Neural cell (in vitro differentiated cells): ENCODE measurements at regions not wholly inside any gene's neighbourhood (a gene's known extent, or its start where the extent isn't known, plus 50 kb on each side); places are given as distances from the start of the nearest gene placed in this dataset.

Experiments
- H2AFZ ChIP-seq: fragments of 200-600, 300-800 bp; sonication (generic), shearing (Covaris generic); 2 replicates; pipeline ENCODE4 v1.6.0; 2014; ENCODE audit warnings: low read depth, mild to moderate bottlenecking, antibody characterized with exemption, low read length, moderate library complexity
- H3F3A ChIP-seq: fragments of 200-600 bp; shearing (Covaris generic); 2 replicates; pipeline ENCODE4 v1.6.1; 2016; ENCODE audit warnings: mild to moderate bottlenecking, moderate library complexity, mixed read lengths, antibody characterized with exemption, low read length; ENCODE audit not compliant: insufficient read depth, poor library complexity, severe bottlenecking
- H3K27ac ChIP-seq: fragments of 200-600, 300-800 bp; sonication (generic), shearing (Covaris generic); 2 replicates; pipeline ENCODE4 v1.5.1; 2014; ENCODE audit warnings: mild to moderate bottlenecking, low read length, moderate library complexity
- H3K27me3 ChIP-seq: fragments of 300-800, 200-600 bp; sonication (generic), shearing (Covaris generic); 2 replicates; pipeline ENCODE4 v1.6.0; 2014; ENCODE audit warnings: mild to moderate bottlenecking, low read depth, low read length, moderate library complexity; ENCODE audit not compliant: insufficient read depth
- H3K36me3 ChIP-seq: fragments of 300-800, 200-600 bp; sonication (generic), shearing (Covaris generic); 2 replicates; pipeline ENCODE4 v1.5.1; 2014; ENCODE audit warnings: mild to moderate bottlenecking, antibody characterized with exemption, low read length, moderate library complexity; ENCODE audit not compliant: insufficient read depth
- H3K4me2 ChIP-seq: fragments of 300-800, 200-600 bp; sonication (generic), shearing (Covaris generic); 2 replicates; pipeline ENCODE4 v1.6.0; 2014; ENCODE audit warnings: mild to moderate bottlenecking, low read length
- H3K4me3 ChIP-seq: fragments of 300-800, 200-600 bp; sonication (generic), shearing (Covaris generic); 2 replicates; pipeline ENCODE4 v1.5.1; 2014; ENCODE audit warnings: mild to moderate bottlenecking, low read length, moderate library complexity
- H3K79me2 ChIP-seq: fragments of 200-600 bp; shearing (Covaris generic); replicated peaks from 2 replicates; pipeline ENCODE4 v1.6.0; 2014; ENCODE audit warnings: mild to moderate bottlenecking, low read length, moderate library complexity; ENCODE audit not compliant: insufficient read depth
- H3K9ac ChIP-seq: fragments of 300-800, 200-600 bp; sonication (generic), shearing (Covaris generic); 2 replicates; pipeline ENCODE4 v1.6.1; 2016; ENCODE audit warnings: mild to moderate bottlenecking, low read length, mixed read lengths
- H3K9me2 ChIP-seq: fragments of 200-600 bp; shearing (Covaris generic); 2 replicates; pipeline ENCODE4 v1.6.1; 2016; ENCODE audit warnings: mild to moderate bottlenecking, low read length, mixed read lengths; ENCODE audit not compliant: insufficient read depth
- H3K9me3 ChIP-seq: fragments of 200-600, 300-800 bp; sonication (generic), shearing (Covaris generic); 2 replicates; pipeline ENCODE4 v1.6.1; 2016; ENCODE audit warnings: mild to moderate bottlenecking, mixed run types, low read length, moderate library complexity, mixed read lengths
- H4K20me1 ChIP-seq: fragments of 200-600 bp; shearing (Covaris generic); 2 replicates; pipeline ENCODE4 v1.6.1; 2016; ENCODE audit warnings: mild to moderate bottlenecking, mixed run types; ENCODE audit not compliant: insufficient read depth
- EP300 ChIP-seq: fragments of 450-650 bp; conservative IDR thresholded peaks from 2 replicates; pipeline ENCODE4 v1.6.1; 2014; ENCODE audit warnings: antibody characterized with exemption, mild to moderate bottlenecking, moderate library complexity; ENCODE audit not compliant: poor library complexity, severe bottlenecking
- EZH2 ChIP-seq: fragments of 200-600, 300-800 bp; shearing (Covaris generic), sonication (generic); IDR thresholded peaks from 2 replicates; pipeline ENCODE4 v1.6.1; 2014; ENCODE audit warnings: antibody characterized with exemption, low read length, borderline replicate concordance, mild to moderate bottlenecking; ENCODE audit not compliant: insufficient read depth, poor library complexity, severe bottlenecking
- MXI1 ChIP-seq: fragments of 450-650 bp; conservative IDR thresholded peaks from 2 replicates; pipeline ENCODE4 v1.6.1; 2014; ENCODE audit warnings: antibody characterized with exemption, mild to moderate bottlenecking; ENCODE audit not compliant: poor library complexity, severe bottlenecking
- POLR2AphosphoS5 ChIP-seq: IDR thresholded peaks from 2 replicates; pipeline ENCODE4 v1.6.1; 2012
- RAD21 ChIP-seq: fragments of 450-650 bp; conservative IDR thresholded peaks from 2 replicates; pipeline ENCODE4 v1.6.1; 2014; ENCODE audit warnings: antibody characterized with exemption, mild to moderate bottlenecking, moderate library complexity
- SMC3 ChIP-seq: fragments of 450-650 bp; conservative IDR thresholded peaks from 2 replicates; pipeline ENCODE4 v1.6.1; 2014; ENCODE audit warnings: antibody characterized with exemption, mild to moderate bottlenecking, moderate library complexity; ENCODE audit not compliant: poor library complexity
- TAF1 ChIP-seq: IDR thresholded peaks from 2 replicates; pipeline ENCODE4 v1.6.1; 2012; ENCODE audit warnings: low read depth
- TF ChIP-seq, protein P1 (sequence below): fragments of 450-650 bp; IDR thresholded peaks from 2 replicates; pipeline ENCODE4 v1.5.1; 2014; ENCODE audit warnings: antibody characterized with exemption, mild to moderate bottlenecking, moderate library complexity; ENCODE audit not compliant: poor library complexity, severe bottlenecking
- TF ChIP-seq, protein P2 (sequence below): IDR thresholded peaks from 2 replicates; pipeline ENCODE4 v1.6.1; 2012; ENCODE audit warnings: borderline replicate concordance

DNA sequence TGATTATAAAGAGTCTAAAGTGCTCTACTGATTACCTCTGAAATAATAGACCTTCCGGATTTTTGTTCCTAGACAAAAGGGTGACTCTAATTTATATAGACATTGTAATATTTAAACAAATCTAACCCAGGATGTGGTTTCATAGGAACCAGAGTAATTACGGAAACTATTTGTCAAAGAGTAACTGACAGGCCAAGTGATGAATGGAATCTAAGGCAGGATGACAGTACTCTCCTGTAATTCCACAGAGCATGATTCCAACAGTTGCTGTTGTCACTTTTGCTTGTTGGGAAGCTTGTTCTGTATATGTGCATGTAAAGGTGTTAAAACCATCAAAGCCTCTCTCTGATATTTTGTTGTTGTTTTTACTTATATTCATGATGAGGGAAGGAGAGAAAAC lies 1141.0 kb downstream of the IGSF11 start:
- Histone ChIP-seq H4K20me1 (no peaks in the 10 kb centered on the region), H3K27ac (peak overlapping the region; percentile 63)

DNA sequence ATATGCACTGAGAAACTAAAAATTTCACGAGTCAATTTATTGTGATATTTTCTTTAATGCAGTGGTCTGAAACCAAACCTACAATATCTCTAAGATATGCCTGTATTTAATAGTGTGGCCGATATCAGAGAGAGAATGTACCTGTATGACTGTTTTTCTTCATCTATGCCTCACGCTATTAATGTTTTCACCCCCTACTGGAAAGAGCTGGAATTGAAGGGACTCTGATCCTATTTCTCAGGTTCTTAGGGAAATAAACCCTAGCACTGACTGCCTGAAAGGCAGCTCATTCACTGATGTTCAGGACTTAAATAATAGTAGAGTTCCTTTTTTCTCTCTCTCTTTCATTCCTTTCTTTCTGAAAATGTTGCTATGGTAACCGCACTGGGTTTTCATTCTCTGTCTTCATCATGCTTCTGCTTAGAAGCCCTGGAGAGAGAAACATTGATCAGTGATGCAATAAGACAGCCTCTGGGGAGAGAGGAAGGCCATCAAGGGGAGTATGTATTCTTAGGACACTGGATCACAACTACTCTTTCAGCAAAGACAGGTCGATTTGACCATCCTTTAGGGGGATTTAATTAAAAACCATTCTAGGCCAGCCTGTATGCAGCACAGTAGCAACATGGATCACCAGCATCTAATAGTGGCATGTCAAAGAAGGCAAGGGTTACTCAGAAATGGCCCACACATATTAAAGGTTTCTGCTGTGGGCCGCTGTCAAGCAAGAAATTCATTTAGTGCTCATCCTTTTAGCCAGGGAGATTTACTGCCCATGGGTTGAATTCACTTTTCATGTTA lies 1135.7 kb downstream of the IGSF11 start:
- no peaks in the 10 kb centered on the region for H3K27me3 ChIP-seq
- H3K79me2 ChIP-seq: no peaks in the 10 kb centered on the region
- no peaks in the 10 kb centered on the region for H4K20me1 ChIP-seq
- H3K9ac ChIP-seq: no peak overlapping the region
- no peak overlapping the region for H3K4me3 ChIP-seq
- H3K9me2 ChIP-seq: no peaks in the 10 kb centered on the region
- TF ChIP-seq RAD21: no peak
- TF ChIP-seq, protein P1, sequence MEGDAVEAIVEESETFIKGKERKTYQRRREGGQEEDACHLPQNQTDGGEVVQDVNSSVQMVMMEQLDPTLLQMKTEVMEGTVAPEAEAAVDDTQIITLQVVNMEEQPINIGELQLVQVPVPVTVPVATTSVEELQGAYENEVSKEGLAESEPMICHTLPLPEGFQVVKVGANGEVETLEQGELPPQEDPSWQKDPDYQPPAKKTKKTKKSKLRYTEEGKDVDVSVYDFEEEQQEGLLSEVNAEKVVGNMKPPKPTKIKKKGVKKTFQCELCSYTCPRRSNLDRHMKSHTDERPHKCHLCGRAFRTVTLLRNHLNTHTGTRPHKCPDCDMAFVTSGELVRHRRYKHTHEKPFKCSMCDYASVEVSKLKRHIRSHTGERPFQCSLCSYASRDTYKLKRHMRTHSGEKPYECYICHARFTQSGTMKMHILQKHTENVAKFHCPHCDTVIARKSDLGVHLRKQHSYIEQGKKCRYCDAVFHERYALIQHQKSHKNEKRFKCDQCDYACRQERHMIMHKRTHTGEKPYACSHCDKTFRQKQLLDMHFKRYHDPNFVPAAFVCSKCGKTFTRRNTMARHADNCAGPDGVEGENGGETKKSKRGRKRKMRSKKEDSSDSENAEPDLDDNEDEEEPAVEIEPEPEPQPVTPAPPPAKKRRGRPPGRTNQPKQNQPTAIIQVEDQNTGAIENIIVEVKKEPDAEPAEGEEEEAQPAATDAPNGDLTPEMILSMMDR: no peak
- TF ChIP-seq, protein P2, sequence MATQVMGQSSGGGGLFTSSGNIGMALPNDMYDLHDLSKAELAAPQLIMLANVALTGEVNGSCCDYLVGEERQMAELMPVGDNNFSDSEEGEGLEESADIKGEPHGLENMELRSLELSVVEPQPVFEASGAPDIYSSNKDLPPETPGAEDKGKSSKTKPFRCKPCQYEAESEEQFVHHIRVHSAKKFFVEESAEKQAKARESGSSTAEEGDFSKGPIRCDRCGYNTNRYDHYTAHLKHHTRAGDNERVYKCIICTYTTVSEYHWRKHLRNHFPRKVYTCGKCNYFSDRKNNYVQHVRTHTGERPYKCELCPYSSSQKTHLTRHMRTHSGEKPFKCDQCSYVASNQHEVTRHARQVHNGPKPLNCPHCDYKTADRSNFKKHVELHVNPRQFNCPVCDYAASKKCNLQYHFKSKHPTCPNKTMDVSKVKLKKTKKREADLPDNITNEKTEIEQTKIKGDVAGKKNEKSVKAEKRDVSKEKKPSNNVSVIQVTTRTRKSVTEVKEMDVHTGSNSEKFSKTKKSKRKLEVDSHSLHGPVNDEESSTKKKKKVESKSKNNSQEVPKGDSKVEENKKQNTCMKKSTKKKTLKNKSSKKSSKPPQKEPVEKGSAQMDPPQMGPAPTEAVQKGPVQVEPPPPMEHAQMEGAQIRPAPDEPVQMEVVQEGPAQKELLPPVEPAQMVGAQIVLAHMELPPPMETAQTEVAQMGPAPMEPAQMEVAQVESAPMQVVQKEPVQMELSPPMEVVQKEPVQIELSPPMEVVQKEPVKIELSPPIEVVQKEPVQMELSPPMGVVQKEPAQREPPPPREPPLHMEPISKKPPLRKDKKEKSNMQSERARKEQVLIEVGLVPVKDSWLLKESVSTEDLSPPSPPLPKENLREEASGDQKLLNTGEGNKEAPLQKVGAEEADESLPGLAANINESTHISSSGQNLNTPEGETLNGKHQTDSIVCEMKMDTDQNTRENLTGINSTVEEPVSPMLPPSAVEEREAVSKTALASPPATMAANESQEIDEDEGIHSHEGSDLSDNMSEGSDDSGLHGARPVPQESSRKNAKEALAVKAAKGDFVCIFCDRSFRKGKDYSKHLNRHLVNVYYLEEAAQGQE: no peak
- TF ChIP-seq EP300: no peak
- TF ChIP-seq SMC3: no peak
- TF ChIP-seq EZH2: no peak
- TF ChIP-seq MXI1: no peak
- no peak for TF ChIP-seq POLR2AphosphoS5
- no peak for TF ChIP-seq TAF1
- H3F3A ChIP-seq: no peaks in the 10 kb centered on the region
- no peaks in the 10 kb centered on the region for H3K9me3 ChIP-seq
- H3K36me3 ChIP-seq: no peaks in the 10 kb centered on the region
- no peak overlapping the region for H3K4me2 ChIP-seq
- no peak overlapping the region for H3K27ac ChIP-seq
- H2AFZ ChIP-seq: no peak overlapping the region

More for the DNA sequence above, 1141.0 kb downstream of the IGSF11 start:
- no peak overlapping the region for H3K4me2 ChIP-seq
- peak overlapping the region; percentile 10 for H3K4me3 ChIP-seq
- no peak overlapping the region for H2AFZ ChIP-seq
- H3K9ac ChIP-seq: no peak overlapping the region
- no peaks in the 10 kb centered on the region for H3K9me3 ChIP-seq
- no peaks in the 10 kb centered on the region for H3K27me3 ChIP-seq
- no peaks in the 10 kb centered on the region for H3K9me2 ChIP-seq
- H3K79me2 ChIP-seq: no peaks in the 10 kb centered on the region
- H3K36me3 ChIP-seq: no peaks in the 10 kb centered on the region
- H3F3A ChIP-seq: no peaks in the 10 kb centered on the region
- TF ChIP-seq POLR2AphosphoS5: peak; percentile 28
- TF ChIP-seq, protein P1: no peak
- TF ChIP-seq, protein P2: peak; percentile 71
- peak; percentile 72 for TF ChIP-seq EP300
